ENCODE measurements at regions not wholly inside any gene's neighbourhood (a gene's known extent, or its start where the extent isn't known, plus 50 kb on each side); places are given as distances from the start of the nearest gene placed in this dataset.

DNA sequence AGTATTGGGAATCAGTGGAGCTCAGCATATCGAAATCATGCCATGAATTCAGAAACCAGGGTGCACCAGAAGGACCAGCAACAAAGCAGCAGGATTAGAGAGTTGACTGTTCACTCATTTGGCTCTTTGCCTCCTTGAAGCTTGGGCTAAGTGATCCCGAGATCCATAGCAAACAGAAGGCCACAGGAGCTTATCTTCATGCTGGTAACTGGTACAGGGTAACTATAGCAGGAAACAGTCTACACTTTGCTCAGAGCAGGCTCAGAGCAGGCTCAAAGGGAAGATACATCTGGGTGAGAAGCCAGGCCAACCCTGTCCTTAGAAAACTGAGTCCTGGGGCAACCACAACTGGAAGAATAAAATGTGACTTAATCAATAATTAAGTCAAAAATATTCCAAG lies 111.1 kb downstream of the GRIN2B start:
- Mint-ChIP-seq H3K4me3 (no peak overlapping the region), H3K27ac (no peak overlapping the region), H3K4me1 (no peaks in the 10 kb centered on the region), H3K27me3 (peaks cover 26% of the 10 kb centered on the region), H3K9me3 (no peaks in the 10 kb centered on the region)
- DNase-seq (no peak), ATAC-seq (no peak)

DNA sequence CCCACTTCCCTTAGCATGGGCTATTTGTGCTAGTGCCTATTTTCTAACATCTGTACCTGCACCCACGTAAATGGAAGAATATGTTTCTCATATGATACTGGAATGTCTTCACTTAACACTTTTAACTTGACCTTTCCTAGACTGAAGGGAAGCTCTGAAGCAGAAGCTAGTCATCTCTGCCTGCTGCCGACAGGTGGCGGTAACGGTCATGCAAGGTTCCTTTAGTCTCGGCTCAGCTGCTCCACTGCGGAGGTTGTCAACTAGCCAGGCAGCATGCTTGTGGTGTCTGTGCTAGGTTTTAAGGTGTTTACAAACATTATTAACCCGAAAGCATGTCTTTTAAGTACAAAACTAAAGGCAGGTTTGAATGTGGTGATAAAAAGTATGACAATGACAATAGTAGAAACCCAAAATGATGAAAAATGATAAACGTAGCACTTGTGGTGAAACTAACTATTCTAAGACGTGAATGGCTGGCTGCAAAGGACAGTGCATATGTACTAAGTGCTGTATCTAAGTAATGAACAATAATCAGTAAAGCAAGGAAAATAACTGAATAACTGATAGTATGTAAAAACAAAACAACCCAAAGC lies 117.2 kb downstream of the GRIN2B start:
- Mint-ChIP-seq H3K4me3 (no peak overlapping the region), H3K4me1 (no peaks in the 10 kb centered on the region), H3K27me3 (peaks cover 32% of the 10 kb centered on the region), H3K9me3 (no peaks in the 10 kb centered on the region), H3K27ac (no peak overlapping the region)
- ATAC-seq (peak; percentile 66), DNase-seq (peak; percentile 33 to 47)

DNA sequence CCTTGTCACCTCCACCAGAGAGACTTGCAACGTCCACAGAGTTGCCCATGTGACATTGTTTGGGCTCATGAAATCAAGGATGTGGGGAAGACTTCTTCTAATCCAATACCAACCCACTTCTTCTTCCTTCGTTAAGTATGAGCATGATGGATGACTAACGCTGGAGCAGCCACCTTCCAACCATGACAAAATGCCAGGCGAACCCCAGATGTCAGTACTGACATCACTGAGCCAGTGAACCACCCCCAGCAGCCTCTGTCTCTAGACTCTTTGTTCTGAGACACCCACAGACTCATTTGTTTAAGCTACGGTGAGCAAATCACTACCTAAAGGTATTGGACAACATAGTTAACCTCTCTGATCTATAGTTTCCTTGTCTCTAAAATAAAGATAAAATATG lies 123.7 kb downstream of the GRIN2B start:
- H3K27me3 Mint-ChIP-seq, result no peaks in the 10 kb centered on the region
- DNase-seq (no peak), ATAC-seq (no peak)
- H3K27ac Mint-ChIP-seq, result no peak overlapping the region
- H3K4me1 Mint-ChIP-seq, result no peaks in the 10 kb centered on the region
- H3K9me3 Mint-ChIP-seq, result no peaks in the 10 kb centered on the region
- H3K4me3 Mint-ChIP-seq, result no peak overlapping the region

DNA sequence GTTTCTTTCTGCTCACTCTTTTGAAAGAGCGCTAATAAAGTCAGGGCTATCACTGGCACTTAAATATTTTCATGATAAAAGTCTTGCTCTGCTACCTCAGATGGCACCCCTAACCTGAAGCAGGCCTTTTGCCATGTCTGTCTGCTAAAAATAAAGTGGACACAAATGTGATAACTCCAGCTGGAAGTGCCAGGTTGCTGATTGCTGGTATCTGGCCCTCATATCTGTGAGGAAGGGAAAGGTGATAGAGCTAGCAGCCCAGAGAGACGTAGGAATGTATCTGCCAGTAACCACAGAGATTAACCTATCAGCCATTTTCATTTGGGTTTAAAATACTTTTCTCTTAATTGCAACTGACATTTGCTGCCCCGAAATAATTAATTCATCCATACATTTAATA lies 127.9 kb downstream of the GRIN2B start:
- ATAC-seq, result no peak
- peaks cover 7% of the 10 kb centered on the region for H3K27me3 Mint-ChIP-seq
- no peak for DNase-seq
- H3K9me3 Mint-ChIP-seq, result no peaks in the 10 kb centered on the region
- H3K4me3 Mint-ChIP-seq, result no peak overlapping the region
- no peaks in the 10 kb centered on the region for H3K4me1 Mint-ChIP-seq
- no peak overlapping the region for H3K27ac Mint-ChIP-seq

DNA sequence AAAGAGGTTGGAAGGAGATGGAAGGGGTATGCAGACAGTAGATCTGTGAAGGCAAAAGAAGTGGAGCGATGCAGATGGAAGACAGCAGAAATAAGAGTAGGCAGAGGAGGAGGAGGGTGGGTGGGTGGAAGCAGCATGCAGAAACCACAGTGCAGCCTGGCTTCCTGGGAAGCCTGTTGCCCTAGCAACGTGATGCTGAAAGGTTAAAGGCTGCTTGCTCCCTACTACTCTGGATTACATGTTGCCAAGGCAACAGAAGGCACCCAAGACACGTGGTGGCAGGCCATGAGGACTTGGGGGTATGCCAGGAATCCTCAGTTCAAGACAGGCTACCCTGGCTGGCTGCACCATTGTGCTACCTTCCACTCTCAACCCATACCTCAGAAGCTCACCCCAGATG lies 129.6 kb downstream of the GRIN2B start:
- DNase-seq, result no peak
- H3K27me3 Mint-ChIP-seq, result peaks cover 7% of the 10 kb centered on the region
- no peak overlapping the region for H3K4me3 Mint-ChIP-seq
- no peak for ATAC-seq
- no peaks in the 10 kb centered on the region for H3K4me1 Mint-ChIP-seq
- H3K27ac Mint-ChIP-seq, result no peak overlapping the region
- no peaks in the 10 kb centered on the region for H3K9me3 Mint-ChIP-seq

DNA sequence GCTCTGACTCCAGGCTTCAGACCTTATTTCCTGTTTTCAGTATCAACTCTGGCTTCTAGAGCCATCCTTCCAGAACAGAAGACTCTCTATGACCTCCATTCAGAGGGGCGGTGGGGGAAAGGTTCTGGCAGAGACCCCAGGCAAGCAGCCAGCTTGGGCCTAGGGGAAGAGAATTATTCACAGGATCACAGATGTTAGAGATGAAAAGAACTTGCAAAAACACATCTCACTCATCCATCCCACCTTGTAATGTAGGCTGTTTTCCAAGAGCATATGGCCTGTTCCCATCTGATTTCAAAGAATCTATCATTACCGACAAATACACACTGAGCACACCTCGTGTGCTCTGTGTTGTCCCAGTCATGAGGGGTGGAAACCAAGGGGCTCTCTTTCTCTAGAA lies 131.9 kb downstream of the GRIN2B start:
- no peak for ATAC-seq
- Mint-ChIP-seq H3K4me1 (no peaks in the 10 kb centered on the region), H3K9me3 (no peaks in the 10 kb centered on the region), H3K27me3 (peaks cover 7% of the 10 kb centered on the region), H3K27ac (no peak overlapping the region), H3K4me3 (no peak overlapping the region)
- no peak for DNase-seq

DNA sequence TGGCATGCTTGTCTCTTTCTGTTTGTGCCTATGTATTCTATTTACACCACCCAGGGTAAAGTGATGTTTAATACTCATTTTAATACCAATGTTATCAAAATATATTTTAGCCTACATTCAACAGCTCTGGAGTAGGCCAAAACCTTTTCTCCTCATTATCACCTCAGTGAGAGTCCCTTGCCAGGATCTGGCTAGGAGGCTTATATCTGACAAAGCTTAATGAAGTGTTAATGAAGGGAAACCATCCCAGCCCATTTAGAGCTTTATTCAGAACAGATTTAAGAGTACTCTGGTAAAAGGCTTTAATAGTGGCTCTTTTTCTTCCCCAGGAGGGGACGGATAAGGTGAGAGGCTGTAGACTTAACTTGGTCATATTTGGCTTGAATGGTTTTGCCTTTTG lies 137.6 kb downstream of the GRIN2B start:
- DNase-seq (no peak), ATAC-seq (no peak)
- Mint-ChIP-seq H3K4me1 (no peaks in the 10 kb centered on the region), H3K27me3 (no peaks in the 10 kb centered on the region), H3K4me3 (no peak overlapping the region), H3K9me3 (no peaks in the 10 kb centered on the region), H3K27ac (no peak overlapping the region)

DNA sequence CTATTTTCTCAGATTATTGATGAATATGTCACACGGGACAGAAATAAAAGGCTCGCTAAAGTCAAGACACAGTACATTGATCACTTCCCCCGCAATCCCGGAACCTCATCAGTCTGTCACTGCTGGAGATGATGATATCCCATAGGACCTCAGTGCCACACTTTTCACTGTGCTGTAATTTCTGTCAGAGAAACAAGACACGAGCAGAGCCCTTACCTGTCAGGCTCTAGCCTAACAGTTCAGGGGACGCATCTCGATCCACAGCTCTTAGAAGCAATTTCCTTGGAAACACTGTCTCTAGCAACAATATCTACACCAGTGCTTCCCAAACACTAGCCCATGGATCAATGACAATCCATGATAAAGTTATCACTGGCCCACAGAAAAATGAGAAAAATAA lies 140.0 kb downstream of the GRIN2B start:
- Mint-ChIP-seq H3K27ac (no peak overlapping the region), H3K9me3 (no peaks in the 10 kb centered on the region)

DNA sequence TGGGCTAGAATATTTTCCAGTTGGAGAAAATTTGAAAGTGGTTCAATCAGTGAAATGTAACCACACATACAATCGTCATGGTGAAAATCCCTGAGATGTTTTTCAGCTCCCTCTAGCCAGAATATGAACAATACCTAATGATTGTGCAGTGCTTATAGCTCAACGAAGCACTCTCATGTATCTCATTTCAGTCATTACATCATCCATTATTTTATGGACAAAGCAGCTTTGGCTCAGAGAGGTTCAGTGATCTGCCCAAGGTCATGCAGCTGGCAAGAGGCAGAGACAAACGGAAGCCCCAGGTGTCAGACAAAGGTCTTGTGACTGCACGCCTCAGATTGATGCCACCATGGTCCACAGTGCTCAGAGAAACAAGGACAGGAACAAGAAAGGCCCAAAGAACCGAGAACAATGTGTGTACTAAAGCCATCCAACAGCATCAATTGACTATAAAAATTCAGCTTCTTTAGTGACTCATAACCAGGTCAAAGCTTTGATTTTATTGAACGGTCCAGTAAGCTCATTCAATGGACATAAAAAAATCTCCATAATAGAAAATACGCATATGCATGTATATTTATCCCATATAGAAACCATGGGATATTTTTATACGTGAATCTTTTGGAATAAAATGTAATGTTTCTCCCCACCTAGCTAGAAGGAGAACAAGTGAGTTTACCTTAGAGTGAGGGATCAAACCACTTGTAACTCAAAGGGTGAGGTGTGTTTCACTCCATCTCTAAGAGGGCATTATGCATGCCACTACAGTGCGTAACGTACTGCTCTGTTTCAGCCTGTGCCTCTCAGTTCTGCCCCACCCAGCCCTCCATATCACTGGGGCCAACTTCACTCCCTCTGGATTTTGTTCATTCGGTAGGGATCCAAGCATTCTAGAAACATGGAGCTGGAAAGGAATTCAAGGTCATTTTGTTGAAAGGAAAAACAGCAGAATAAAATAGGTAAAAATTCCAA lies 141.8 kb downstream of the GRIN2B start:
- Mint-ChIP-seq H3K4me1 (no peaks in the 10 kb centered on the region), H3K9me3 (no peaks in the 10 kb centered on the region), H3K4me3 (no peak overlapping the region), H3K27me3 (no peaks in the 10 kb centered on the region), H3K27ac (no peak overlapping the region)
- ATAC-seq (no peak), DNase-seq (no peak)

More for the DNA sequence above, 140.0 kb downstream of the GRIN2B start:
- H3K27me3 Mint-ChIP-seq, result no peaks in the 10 kb centered on the region
- no peak for DNase-seq
- no peak overlapping the region for H3K4me3 Mint-ChIP-seq
- no peak for ATAC-seq
- H3K4me1 Mint-ChIP-seq, result no peaks in the 10 kb centered on the region

DNA sequence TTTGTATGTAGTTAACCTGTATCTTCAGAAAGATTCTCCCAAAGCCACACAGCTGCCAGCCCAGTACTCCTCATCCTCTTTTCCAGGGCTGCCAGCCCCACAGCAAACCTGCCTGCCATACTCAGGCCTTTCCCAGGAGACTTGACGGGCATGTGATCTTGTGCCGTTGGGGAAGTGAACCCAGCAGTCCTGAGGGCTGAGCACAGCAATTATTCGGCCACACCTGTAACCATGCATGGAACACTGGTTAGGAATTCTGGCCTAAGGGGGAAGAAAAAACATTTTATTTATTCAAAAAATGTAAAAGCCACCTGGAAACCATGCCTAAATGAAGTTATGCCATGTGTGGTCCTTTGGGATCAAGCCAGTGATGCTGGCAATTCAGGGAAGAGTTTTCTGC lies 145.3 kb downstream of the GRIN2B start:
- no peaks in the 10 kb centered on the region for H3K9me3 Mint-ChIP-seq
- DNase-seq (no peak), ATAC-seq (no peak)
- H3K4me3 Mint-ChIP-seq, result no peak overlapping the region
- H3K4me1 Mint-ChIP-seq, result no peaks in the 10 kb centered on the region
- no peaks in the 10 kb centered on the region for H3K27me3 Mint-ChIP-seq
- no peak overlapping the region for H3K27ac Mint-ChIP-seq

DNA sequence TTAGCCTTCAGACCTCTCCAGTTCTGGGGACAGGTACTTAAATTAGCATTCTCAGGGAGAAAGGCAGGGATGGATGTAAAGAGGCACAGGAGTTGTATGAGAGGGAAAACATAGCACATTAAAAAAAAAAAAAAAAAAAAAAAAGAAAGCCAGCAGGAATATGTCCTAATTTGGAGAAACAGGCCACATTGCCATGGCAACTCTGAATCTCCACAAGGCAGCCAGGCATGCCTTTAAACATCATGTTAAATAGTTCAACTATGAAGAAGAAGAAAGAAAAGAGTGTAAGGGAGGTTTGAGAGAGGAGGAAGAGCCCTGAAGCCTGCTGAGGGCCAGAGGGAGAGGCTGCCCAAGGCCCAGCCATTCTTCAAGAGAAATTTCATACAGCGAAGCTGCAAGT lies 145.8 kb downstream of the GRIN2B start:
- H3K4me3 Mint-ChIP-seq, result no peak overlapping the region
- H3K27me3 Mint-ChIP-seq, result no peaks in the 10 kb centered on the region
- no peaks in the 10 kb centered on the region for H3K4me1 Mint-ChIP-seq
- H3K9me3 Mint-ChIP-seq, result no peaks in the 10 kb centered on the region
- ATAC-seq (no peak), DNase-seq (no peak)
- H3K27ac Mint-ChIP-seq, result no peak overlapping the region

DNA sequence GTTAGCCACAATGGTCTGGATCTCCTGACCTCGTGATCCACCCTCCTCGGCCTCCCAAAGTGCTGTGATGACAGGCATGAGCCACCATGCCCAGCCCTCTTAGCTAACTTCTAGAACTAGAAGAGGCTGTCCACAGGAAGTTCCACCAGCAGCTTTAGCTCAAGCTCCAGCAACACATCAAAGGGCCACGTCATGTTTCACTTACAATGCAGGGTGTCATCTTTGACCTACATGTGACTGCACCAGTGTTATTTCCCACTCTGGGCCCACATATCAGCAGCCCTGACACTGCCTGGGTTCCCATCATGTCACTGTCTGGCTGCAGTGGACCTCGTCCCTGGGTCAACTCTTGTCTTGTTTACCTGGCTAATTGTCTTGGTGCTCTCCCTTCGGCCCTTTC lies 147.2 kb downstream of the GRIN2B start:
- Mint-ChIP-seq H3K4me1 (no peaks in the 10 kb centered on the region), H3K4me3 (no peak overlapping the region), H3K27ac (peak overlapping the region in 1 of 2 donors; percentile 20), H3K9me3 (no peaks in the 10 kb centered on the region), H3K27me3 (no peaks in the 10 kb centered on the region)
- no peak for ATAC-seq
- no peak for DNase-seq

DNA sequence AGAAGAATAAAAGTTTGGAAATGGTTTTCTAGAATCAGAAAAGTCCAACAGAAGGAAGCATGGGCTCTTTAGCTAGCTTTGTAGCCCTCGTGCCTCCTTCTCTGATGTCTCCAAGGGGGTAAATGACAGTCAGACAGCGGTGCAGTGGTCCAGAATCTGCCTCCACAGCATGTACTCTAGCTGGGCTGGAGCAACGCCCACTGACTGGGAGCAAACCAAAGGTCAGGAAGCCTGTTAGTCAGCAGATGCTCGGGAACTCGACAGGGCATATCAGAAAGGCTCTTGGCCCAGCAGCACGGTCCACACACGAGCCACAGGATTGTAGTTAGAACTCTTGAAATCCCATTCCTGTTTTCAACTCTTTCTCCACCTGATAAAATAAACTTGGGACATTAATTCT lies 164.3 kb downstream of the GRIN2B start:
- Mint-ChIP-seq H3K4me1 (no peaks in the 10 kb centered on the region), H3K9me3 (no peaks in the 10 kb centered on the region), H3K4me3 (no peak overlapping the region), H3K27me3 (no peaks in the 10 kb centered on the region), H3K27ac (no peak overlapping the region)
- ATAC-seq (no peak), DNase-seq (no peak)

DNA sequence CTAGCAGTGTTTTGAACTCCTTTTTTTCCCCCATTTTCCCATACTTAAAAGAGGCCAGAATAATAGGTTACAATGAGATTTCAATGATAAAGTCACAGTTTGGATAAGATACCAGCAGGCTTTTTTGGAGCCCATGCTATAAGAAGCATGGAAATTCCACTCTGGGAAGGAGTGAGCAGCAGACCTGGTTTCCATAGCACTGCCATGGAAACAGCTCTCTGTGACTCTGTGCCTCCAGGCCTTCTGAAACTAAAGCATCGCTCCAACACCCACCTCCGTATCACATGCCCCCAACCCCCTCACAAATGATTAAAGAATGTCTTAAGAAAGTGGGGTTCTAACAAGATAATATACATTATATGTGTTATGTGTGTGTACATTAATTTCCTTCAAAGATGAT lies 165.0 kb downstream of the GRIN2B start:
- H3K9me3 Mint-ChIP-seq, result no peaks in the 10 kb centered on the region
- no peak for ATAC-seq
- H3K27me3 Mint-ChIP-seq, result no peaks in the 10 kb centered on the region
- H3K4me3 Mint-ChIP-seq, result no peak overlapping the region
- DNase-seq, result no peak
- H3K4me1 Mint-ChIP-seq, result no peaks in the 10 kb centered on the region
- no peak overlapping the region for H3K27ac Mint-ChIP-seq

DNA sequence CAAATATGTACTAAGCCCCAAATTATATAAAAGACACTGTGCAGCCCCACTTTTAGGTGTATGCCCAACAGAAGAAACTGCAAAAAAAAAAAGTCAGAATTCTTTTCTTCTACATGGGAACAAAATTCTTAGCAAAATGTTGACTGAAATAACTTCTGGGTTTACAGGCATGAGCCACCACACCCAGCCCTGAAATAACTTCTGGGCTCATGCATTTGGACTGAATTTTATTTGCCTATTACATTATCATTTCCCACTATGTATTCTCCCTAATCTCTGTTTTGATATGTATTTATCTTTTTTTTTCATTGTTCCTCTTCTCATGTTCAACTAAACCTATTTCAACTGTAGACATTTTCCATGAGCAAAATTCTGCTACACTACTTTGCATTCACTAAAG lies 169.2 kb downstream of the GRIN2B start:
- DNase-seq, result no peak
- Mint-ChIP-seq H3K9me3 (no peaks in the 10 kb centered on the region), H3K4me1 (no peaks in the 10 kb centered on the region), H3K27me3 (peaks cover 5% of the 10 kb centered on the region), H3K4me3 (no peak overlapping the region), H3K27ac (no peak overlapping the region)
- no peak for ATAC-seq

DNA sequence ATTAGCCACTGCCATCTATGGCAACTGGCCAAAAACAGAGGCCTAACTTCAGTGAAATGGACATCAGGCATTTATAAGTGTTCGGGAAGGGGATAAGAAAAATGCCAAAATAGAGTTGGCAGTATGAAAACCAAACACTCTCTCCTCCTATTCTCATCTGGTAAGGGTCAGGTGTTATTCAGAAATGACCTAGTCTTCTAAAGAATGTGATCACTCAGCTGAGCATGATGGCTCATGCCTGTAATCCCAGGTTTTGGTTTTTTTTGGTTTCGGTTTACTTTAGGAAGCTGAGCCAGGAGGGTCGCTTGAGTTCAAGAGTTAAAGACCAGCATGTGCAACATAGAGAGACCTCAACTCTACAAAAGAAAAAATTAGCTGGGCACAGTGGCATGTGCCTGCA lies 170.3 kb downstream of the GRIN2B start:
- DNase-seq (no peak), ATAC-seq (no peak)
- Mint-ChIP-seq H3K4me1 (no peaks in the 10 kb centered on the region), H3K9me3 (no peaks in the 10 kb centered on the region), H3K27ac (no peak overlapping the region), H3K4me3 (no peak overlapping the region), H3K27me3 (peaks cover 6% of the 10 kb centered on the region)
